Left lung (tissue), 4 donors: ENCODE measurements at regions not wholly inside any gene's neighbourhood (a gene's known extent, or its start where the extent isn't known, plus 50 kb on each side); places are given as distances from the start of the nearest gene placed in this dataset.

Source experiments
- ATAC-seq: fragments of 200-7000 bp; cut with Tn5 transposase; one replicate; pipeline ENCODE4 v1.9.1; 2020; ENCODE audit warnings: moderate library complexity
- DNase-seq, 4 donors: peaks; one replicate each; pipeline ENCODE4 v3.0.0-alpha.2; 2013 to 2020
- H3K27ac ChIP-seq, 2 donors: fragments of 200-600 bp; sonication (generic) in 1 of 2; one replicate each; pipeline versions ENCODE4 v1.5.0 to v1.8.0; 2020 to 2021
- H3K27me3 ChIP-seq, 2 donors: fragments of 200-600 bp; sonication (generic) in 1 of 2; one replicate each; pipeline versions ENCODE4 v1.5.0 to v1.8.0; 2020 to 2021
- H3K36me3 ChIP-seq, 2 donors: fragments of 200-600 bp; sonication (generic) in 1 of 2; one replicate each; pipeline versions ENCODE4 v1.5.0 to v1.8.0; 2020 to 2021
- H3K4me1 ChIP-seq, 2 donors: fragments of 200-600 bp; one replicate each; pipeline ENCODE4 v1.8.0; 2021
- H3K4me3 ChIP-seq, 2 donors: fragments of 200-600 bp; sonication (generic) in 1 of 2; one replicate each; pipeline versions ENCODE4 v1.5.0 to v1.8.0; 2020 to 2021; ENCODE audit warnings: mild to moderate bottlenecking in 1 of 2
- H3K9me3 ChIP-seq, 2 donors: fragments of 200-600 bp; sonication (generic) in 1 of 2; one replicate each; pipeline versions ENCODE4 v1.5.0 to v1.8.0; 2020 to 2021
- CTCF ChIP-seq, 2 donors: fragments of 200-600 bp; sonication (generic) in 1 of 2; IDR thresholded peaks; one replicate each; pipeline versions ENCODE4 v1.5.0 to v1.8.0; 2021; ENCODE audit warnings: antibody characterized with exemption in 2 of 2
- intact Hi-C, 2 donors: fragments of 100-400 bp; cut with DNase I; formaldehyde crosslinking; loops; one replicate each; pipeline versions ENCODE4 v1.11.2 to v1.14.2; 2022
- donor health status: DM: no; HTN: yes; CAD: no.
- donor health status: DM: no; HTN: no; CAD: no.

- peak in 1 of 4 donors; percentile 21 for DNase-seq
- peak; percentile 71 for ATAC-seq
- H3K9me3 ChIP-seq = no peaks in the 10 kb centered on the region
- H3K27me3 ChIP-seq = no peaks in the 10 kb centered on the region
- H3K4me3 ChIP-seq = no peak overlapping the region
- H3K36me3 ChIP-seq = no peaks in the 10 kb centered on the region
- intact Hi-C loops = no loop called here
- no peak overlapping the region for H3K27ac ChIP-seq
- no peaks in the 10 kb centered on the region for H3K4me1 ChIP-seq
- TF ChIP-seq CTCF (IDR thresholded peaks at IDR 0.05) = no peak
Observed at GRCh38 chr6:115634887-115635286, 425.8 kb downstream of the FRK start.

- TF ChIP-seq CTCF (IDR thresholded peaks at IDR 0.05) = no peak
- intact Hi-C loops = no loop called here
- no peak overlapping the region for H3K27ac ChIP-seq
- H3K4me1 ChIP-seq = no peaks in the 10 kb centered on the region
- ATAC-seq (no peak), DNase-seq (no peak)
- H3K9me3 ChIP-seq = no peaks in the 10 kb centered on the region
- no peak overlapping the region for H3K4me3 ChIP-seq
- no peaks in the 10 kb centered on the region for H3K27me3 ChIP-seq
- no peaks in the 10 kb centered on the region for H3K36me3 ChIP-seq
Observed at GRCh38 chr6:115634131-115634530, 426.6 kb downstream of the FRK start.

DNA sequence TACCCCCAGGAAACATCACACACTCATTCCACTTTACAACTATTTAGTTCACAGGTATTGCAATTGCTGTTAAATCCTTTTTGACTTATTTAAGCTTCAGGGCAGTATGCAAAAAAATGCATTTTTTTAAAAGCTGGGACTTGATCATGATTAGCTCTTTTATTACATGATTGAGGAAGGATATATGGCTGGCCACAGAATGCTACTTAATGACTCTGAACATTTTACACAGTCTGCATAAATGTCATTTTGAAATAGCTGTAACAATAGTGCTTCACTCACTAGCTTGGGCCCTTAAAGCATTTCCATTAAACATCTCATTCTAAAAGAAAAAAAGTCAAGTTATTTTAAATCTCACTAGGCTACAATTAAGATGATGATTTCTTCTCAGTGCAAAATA is 429.7 kb downstream of the FRK start:
- no peaks in the 10 kb centered on the region for H3K9me3 ChIP-seq
- H3K4me1 ChIP-seq = no peaks in the 10 kb centered on the region
- no peaks in the 10 kb centered on the region for H3K27me3 ChIP-seq
- DNase-seq (no peak), ATAC-seq (no peak)
- H3K36me3 ChIP-seq = no peaks in the 10 kb centered on the region
- intact Hi-C loops = no loop called here
- no peak overlapping the region for H3K4me3 ChIP-seq
- no peak overlapping the region for H3K27ac ChIP-seq
- no peak for TF ChIP-seq CTCF (IDR thresholded peaks at IDR 0.05)

GRCh38 chr6:115630424-115631024 is 430.2 kb downstream of the FRK start:
- intact Hi-C loops = no loop called here
- no peak for TF ChIP-seq CTCF (IDR thresholded peaks at IDR 0.05)
- Histone ChIP-seq H3K4me1 (no peaks in the 10 kb centered on the region), H3K27me3 (no peaks in the 10 kb centered on the region), H3K9me3 (no peaks in the 10 kb centered on the region), H3K36me3 (no peaks in the 10 kb centered on the region), H3K27ac (no peak overlapping the region), H3K4me3 (no peak overlapping the region)
- ATAC-seq (no peak), DNase-seq (no peak)

GRCh38 chr6:115629415-115629814 is 431.3 kb downstream of the FRK start:
- Histone ChIP-seq H3K27ac (no peak overlapping the region), H3K4me3 (no peak overlapping the region), H3K27me3 (no peaks in the 10 kb centered on the region), H3K4me1 (no peaks in the 10 kb centered on the region), H3K36me3 (no peaks in the 10 kb centered on the region), H3K9me3 (no peaks in the 10 kb centered on the region)
- TF ChIP-seq CTCF (IDR thresholded peaks at IDR 0.05) = no peak
- intact Hi-C loops = no loop called here
- no peak for ATAC-seq
- DNase-seq = no peak
